Activated naive CD4-positive, alpha-beta T cell treated with anti-CD3 and anti-CD28 coated beads, Interleukin-2, amount 50 U/mL, for 24 hours (primary cell): ENCODE measurements at regions not wholly inside any gene's neighbourhood (a gene's known extent, or its start where the extent isn't known, plus 50 kb on each side); places are given as distances from the start of the nearest gene placed in this dataset.

Source experiments
- H3K27ac Mint-ChIP-seq: one replicate; pipeline ENCODE4 v1.8.0; 2021; ENCODE audit warnings: mild to moderate bottlenecking, mixed read lengths
- H3K27me3 Mint-ChIP-seq: one replicate; pipeline ENCODE4 v1.8.0; 2021; ENCODE audit warnings: mixed read lengths
- H3K36me3 Mint-ChIP-seq: one replicate; pipeline ENCODE4 v1.8.0; 2021; ENCODE audit warnings: mixed read lengths
- H3K4me1 Mint-ChIP-seq: one replicate; pipeline ENCODE4 v1.8.0; 2021; ENCODE audit warnings: mixed read lengths
- H3K4me3 Mint-ChIP-seq: one replicate; pipeline ENCODE4 v1.8.0; 2021; ENCODE audit warnings: mild to moderate bottlenecking, mixed read lengths
- H3K9me3 Mint-ChIP-seq: one replicate; pipeline ENCODE4 v1.8.0; 2021; ENCODE audit warnings: mixed read lengths

GRCh38 chr4:41396869-41397268 is 140.1 kb downstream of the UCHL1 start:
- Mint-ChIP-seq H3K4me3 (no peak overlapping the region), H3K36me3 (no peaks in the 10 kb centered on the region), H3K27me3 (peaks cover 5% of the 10 kb centered on the region), H3K27ac (no peak overlapping the region), H3K9me3 (no peaks in the 10 kb centered on the region), H3K4me1 (no peaks in the 10 kb centered on the region)

- Mint-ChIP-seq H3K9me3 (no peaks in the 10 kb centered on the region), H3K36me3 (no peaks in the 10 kb centered on the region), H3K4me3 (no peak overlapping the region), H3K27me3 (peaks cover 5% of the 10 kb centered on the region), H3K4me1 (no peaks in the 10 kb centered on the region), H3K27ac (no peak overlapping the region)
Observed at GRCh38 chr4:41399231-41399630, 138.7 kb upstream of the LIMCH1 start.

- Mint-ChIP-seq H3K9me3 (no peaks in the 10 kb centered on the region), H3K27me3 (peaks cover 5% of the 10 kb centered on the region), H3K36me3 (no peaks in the 10 kb centered on the region), H3K4me3 (no peak overlapping the region), H3K4me1 (no peaks in the 10 kb centered on the region), H3K27ac (no peak overlapping the region)
Observed at GRCh38 chr4:41400296-41400695, 137.7 kb upstream of the LIMCH1 start.

- H3K36me3 Mint-ChIP-seq, result no peaks in the 10 kb centered on the region
- H3K4me3 Mint-ChIP-seq, result no peak overlapping the region
- no peaks in the 10 kb centered on the region for H3K4me1 Mint-ChIP-seq
- H3K27me3 Mint-ChIP-seq, result peaks cover 2% of the 10 kb centered on the region
- H3K9me3 Mint-ChIP-seq, result no peaks in the 10 kb centered on the region
- H3K27ac Mint-ChIP-seq, result no peak overlapping the region
Observed at GRCh38 chr4:41405464-41406112, 132.4 kb upstream of the LIMCH1 start.

- Mint-ChIP-seq H3K9me3 (no peaks in the 10 kb centered on the region), H3K4me3 (no peak overlapping the region), H3K36me3 (no peaks in the 10 kb centered on the region), H3K27ac (no peak overlapping the region), H3K4me1 (no peaks in the 10 kb centered on the region), H3K27me3 (peaks cover 6% of the 10 kb centered on the region)
Observed at GRCh38 chr4:41406113-41406516, 131.8 kb upstream of the LIMCH1 start.

- Mint-ChIP-seq H3K36me3 (no peaks in the 10 kb centered on the region), H3K4me1 (no peaks in the 10 kb centered on the region), H3K9me3 (no peaks in the 10 kb centered on the region)
Observed at GRCh38 chr4:41408150-41408549, 129.8 kb upstream of the LIMCH1 start.

GRCh38 chr4:41408859-41409593 is 128.9 kb upstream of the LIMCH1 start:
- no peaks in the 10 kb centered on the region for H3K4me1 Mint-ChIP-seq
- no peak overlapping the region for H3K4me3 Mint-ChIP-seq
- no peaks in the 10 kb centered on the region for H3K9me3 Mint-ChIP-seq
- H3K36me3 Mint-ChIP-seq, result no peaks in the 10 kb centered on the region
- H3K27ac Mint-ChIP-seq, result no peak overlapping the region
- H3K27me3 Mint-ChIP-seq, result peaks cover 5% of the 10 kb centered on the region

More at GRCh38 chr4:41408150-41408549, 129.8 kb upstream of the LIMCH1 start:
- Mint-ChIP-seq H3K27ac (no peak overlapping the region), H3K4me3 (no peak overlapping the region), H3K27me3 (peaks cover 6% of the 10 kb centered on the region)

- Mint-ChIP-seq H3K4me1 (no peaks in the 10 kb centered on the region), H3K4me3 (no peak overlapping the region)
Observed at GRCh38 chr4:41409594-41409895, 128.4 kb upstream of the LIMCH1 start.

GRCh38 chr4:41410049-41410448 is 127.9 kb upstream of the LIMCH1 start:
- H3K36me3 Mint-ChIP-seq, result no peaks in the 10 kb centered on the region
- H3K9me3 Mint-ChIP-seq, result no peaks in the 10 kb centered on the region
- no peaks in the 10 kb centered on the region for H3K4me1 Mint-ChIP-seq

More at GRCh38 chr4:41409594-41409895, 128.4 kb upstream of the LIMCH1 start:
- no peaks in the 10 kb centered on the region for H3K36me3 Mint-ChIP-seq
- no peaks in the 10 kb centered on the region for H3K9me3 Mint-ChIP-seq
- peaks cover 4% of the 10 kb centered on the region for H3K27me3 Mint-ChIP-seq
- H3K27ac Mint-ChIP-seq, result no peak overlapping the region

GRCh38 chr4:41413670-41414411 is 124.1 kb upstream of the LIMCH1 start:
- H3K4me3 Mint-ChIP-seq, result no peak overlapping the region
- no peaks in the 10 kb centered on the region for H3K36me3 Mint-ChIP-seq
- no peaks in the 10 kb centered on the region for H3K4me1 Mint-ChIP-seq
- no peak overlapping the region for H3K27ac Mint-ChIP-seq
- H3K9me3 Mint-ChIP-seq, result no peaks in the 10 kb centered on the region
- peaks cover 4% of the 10 kb centered on the region for H3K27me3 Mint-ChIP-seq

More at GRCh38 chr4:41410049-41410448, 127.9 kb upstream of the LIMCH1 start:
- Mint-ChIP-seq H3K27me3 (peaks cover 4% of the 10 kb centered on the region), H3K27ac (no peak overlapping the region), H3K4me3 (no peak overlapping the region)

- no peak overlapping the region for H3K4me3 Mint-ChIP-seq
- H3K4me1 Mint-ChIP-seq, result no peaks in the 10 kb centered on the region
- H3K9me3 Mint-ChIP-seq, result no peaks in the 10 kb centered on the region
- H3K27ac Mint-ChIP-seq, result no peak overlapping the region
- H3K27me3 Mint-ChIP-seq, result peaks cover 4% of the 10 kb centered on the region
- no peaks in the 10 kb centered on the region for H3K36me3 Mint-ChIP-seq
Observed at GRCh38 chr4:41414412-41414779, 123.6 kb upstream of the LIMCH1 start.

- H3K4me3 Mint-ChIP-seq, result no peak overlapping the region
- H3K27ac Mint-ChIP-seq, result no peak overlapping the region
- no peaks in the 10 kb centered on the region for H3K36me3 Mint-ChIP-seq
- H3K9me3 Mint-ChIP-seq, result no peaks in the 10 kb centered on the region
- H3K4me1 Mint-ChIP-seq, result no peaks in the 10 kb centered on the region
- no peaks in the 10 kb centered on the region for H3K27me3 Mint-ChIP-seq
Observed at GRCh38 chr4:41418444-41418843, 119.5 kb upstream of the LIMCH1 start.

GRCh38 chr4:41420541-41420940 is 117.4 kb upstream of the LIMCH1 start:
- Mint-ChIP-seq H3K4me1 (no peaks in the 10 kb centered on the region), H3K4me3 (no peak overlapping the region), H3K27me3 (no peaks in the 10 kb centered on the region)

GRCh38 chr4:41423117-41423516 is 114.8 kb upstream of the LIMCH1 start:
- H3K4me3 Mint-ChIP-seq, result no peak overlapping the region
- H3K4me1 Mint-ChIP-seq, result no peaks in the 10 kb centered on the region
- no peak overlapping the region for H3K27ac Mint-ChIP-seq
- no peaks in the 10 kb centered on the region for H3K36me3 Mint-ChIP-seq
- H3K9me3 Mint-ChIP-seq, result no peaks in the 10 kb centered on the region
- peaks cover 1% of the 10 kb centered on the region for H3K27me3 Mint-ChIP-seq

More at GRCh38 chr4:41420541-41420940, 117.4 kb upstream of the LIMCH1 start:
- no peak overlapping the region for H3K27ac Mint-ChIP-seq
- H3K9me3 Mint-ChIP-seq, result no peaks in the 10 kb centered on the region
- H3K36me3 Mint-ChIP-seq, result no peaks in the 10 kb centered on the region

GRCh38 chr4:41424522-41424921 is 113.4 kb upstream of the LIMCH1 start:
- H3K4me3 Mint-ChIP-seq, result no peak overlapping the region
- no peak overlapping the region for H3K27ac Mint-ChIP-seq
- no peaks in the 10 kb centered on the region for H3K9me3 Mint-ChIP-seq
- H3K36me3 Mint-ChIP-seq, result no peaks in the 10 kb centered on the region
- peaks cover 1% of the 10 kb centered on the region for H3K27me3 Mint-ChIP-seq
- H3K4me1 Mint-ChIP-seq, result no peaks in the 10 kb centered on the region

- H3K27me3 Mint-ChIP-seq, result peaks cover 1% of the 10 kb centered on the region
- H3K9me3 Mint-ChIP-seq, result no peaks in the 10 kb centered on the region
- H3K4me3 Mint-ChIP-seq, result no peak overlapping the region
- H3K4me1 Mint-ChIP-seq, result no peaks in the 10 kb centered on the region
- H3K36me3 Mint-ChIP-seq, result no peaks in the 10 kb centered on the region
- no peak overlapping the region for H3K27ac Mint-ChIP-seq
Observed at GRCh38 chr4:41425650-41426049, 112.3 kb upstream of the LIMCH1 start.
